GM23338 (cell line): ENCODE measurements at regions not wholly inside any gene's neighbourhood (a gene's known extent, or its start where the extent isn't known, plus 50 kb on each side); places are given as distances from the start of the nearest gene placed in this dataset.

Experiments
- ATAC-seq: fragments of 200-7000 bp; cut with Tn5 transposase; 3 replicates; pipeline ENCODE4 v1.9.1; 2020
- DNase-seq: peaks from one replicate; pipeline ENCODE4 v3.0.0-alpha.2; 2015; ENCODE audit warnings: low spot score
- H2AFZ ChIP-seq: fragments of 200-600 bp; sonication (generic); 2 replicates; pipeline ENCODE4 v1.8.0; 2016; ENCODE audit warnings: antibody characterized with exemption, mild to moderate bottlenecking, moderate library complexity
- H3F3A ChIP-seq: fragments of 200-600 bp; sonication (generic); replicated peaks from 2 replicates; pipeline ENCODE4 v1.8.0; 2017; ENCODE audit warnings: antibody characterized with exemption, mixed run types, low read depth
- H3K27ac ChIP-seq: fragments of 200-600 bp; sonication (generic); 2 replicates; pipeline ENCODE4 v1.6.1; 2016; ENCODE audit warnings: low read depth
- H3K27me3 ChIP-seq: fragments of 200-600 bp; sonication (generic); 2 replicates; pipeline ENCODE4 v1.8.0; 2016; ENCODE audit warnings: mild to moderate bottlenecking, mixed run types, moderate library complexity; ENCODE audit not compliant: insufficient read depth
- H3K36me3 ChIP-seq: fragments of 200-600 bp; sonication (generic); 2 replicates; pipeline ENCODE4 v1.8.0; 2016; ENCODE audit warnings: mild to moderate bottlenecking; ENCODE audit not compliant: insufficient read depth
- H3K4me1 ChIP-seq: fragments of 200-600 bp; sonication (generic); 2 replicates; pipeline ENCODE4 v1.8.0; 2016; ENCODE audit warnings: mild to moderate bottlenecking, moderate library complexity; ENCODE audit not compliant: insufficient read depth
- H3K4me2 ChIP-seq: fragments of 200-600 bp; sonication (generic); 2 replicates; pipeline ENCODE4 v1.7.1; 2017; ENCODE audit warnings: mixed run types
- H3K4me3 ChIP-seq: fragments of 200-600 bp; sonication (generic); 2 replicates; pipeline ENCODE4 v1.6.1; 2016; ENCODE audit warnings: mixed run types
- H3K79me2 ChIP-seq: fragments of 200-600 bp; sonication (generic); replicated peaks from 2 replicates; pipeline ENCODE4 v1.8.0; 2017; ENCODE audit warnings: mild to moderate bottlenecking; ENCODE audit not compliant: insufficient read depth
- H3K9me2 ChIP-seq: fragments of 200-600 bp; sonication (generic); 2 replicates; pipeline ENCODE4 v1.8.0; 2017; ENCODE audit not compliant: insufficient read depth
- H4K20me1 ChIP-seq: fragments of 200-600 bp; sonication (generic); replicated peaks from 2 replicates; pipeline ENCODE4 v1.8.0; 2017; ENCODE audit warnings: mild to moderate bottlenecking; ENCODE audit not compliant: insufficient read depth
- H3K27ac Mint-ChIP-seq: 2 replicates; pipeline ENCODE4 v1.8.0; 2020; ENCODE audit warnings: inconsistent platforms, mild to moderate bottlenecking, moderate library complexity, mixed read lengths
- H3K27me3 Mint-ChIP-seq: 3 replicates; pipeline ENCODE4 v1.8.0; 2022; ENCODE audit warnings: low read depth, mild to moderate bottlenecking, moderate library complexity, mixed read lengths, inconsistent platforms; ENCODE audit not compliant: insufficient read depth, poor library complexity
- H3K36me3 Mint-ChIP-seq: 3 replicates; pipeline ENCODE4 v1.8.0; 2021; ENCODE audit warnings: low read depth, mild to moderate bottlenecking, inconsistent platforms, moderate library complexity, mixed read lengths
- H3K4me1 Mint-ChIP-seq: 3 replicates; pipeline ENCODE4 v1.8.0; 2020; ENCODE audit warnings: mild to moderate bottlenecking, inconsistent platforms, mixed read lengths
- H3K4me3 Mint-ChIP-seq: 3 replicates; pipeline ENCODE4 v1.8.0; 2021; ENCODE audit warnings: moderate library complexity, mild to moderate bottlenecking, inconsistent platforms, mixed read lengths
- H3K9me3 Mint-ChIP-seq: 3 replicates; pipeline ENCODE4 v1.8.0; 2020; ENCODE audit warnings: moderate library complexity, mild to moderate bottlenecking, inconsistent platforms, mixed read lengths
- CREB1 ChIP-seq: fragments of 250-450 bp; sonication (Bioruptor Pico); IDR thresholded peaks from 2 replicates; pipeline ENCODE4 v1.5.0; 2020; ENCODE audit warnings: low read depth, mild to moderate bottlenecking, moderate library complexity
- CTCF ChIP-seq, 2 experiments: fragments of 200-600 bp in 1 of 2; sonication (generic) in 1 of 2; conservative IDR thresholded peaks; 2 replicates each; pipeline versions ENCODE4 v1.5.1 to v1.6.1; 2016 to 2017; ENCODE audit warnings: antibody characterized with exemption in 2 of 2, low read depth in 2 of 2, mild to moderate bottlenecking in 2 of 2, moderate library complexity in 1 of 2
- ETS1 ChIP-seq: IDR thresholded peaks from 2 replicates; pipeline ENCODE4 v1.6.1; 2016; ENCODE audit warnings: antibody characterized with exemption
- EZH2phosphoT487 ChIP-seq: fragments of 200-600 bp; sonication (generic); IDR thresholded peaks from one replicate; pipeline ENCODE4 v1.8.1; 2018; ENCODE audit warnings: antibody characterized with exemption; ENCODE audit not compliant: unreplicated experiment
- JUNB ChIP-seq: IDR thresholded peaks from one replicate; pipeline ENCODE4 v1.6.1; 2016; ENCODE audit warnings: antibody characterized with exemption; ENCODE audit not compliant: unreplicated experiment
- NANOG ChIP-seq: IDR thresholded peaks from 2 replicates; pipeline ENCODE4 v1.6.1; 2016; ENCODE audit warnings: antibody characterized with exemption, borderline replicate concordance
- POLR2AphosphoS5 ChIP-seq: IDR thresholded peaks from 2 replicates; pipeline ENCODE4 v1.6.1; 2016; ENCODE audit warnings: antibody characterized with exemption, low read depth
- REST ChIP-seq: IDR thresholded peaks from one replicate; pipeline ENCODE4 v1.6.1; 2018; ENCODE audit warnings: antibody characterized with exemption; ENCODE audit not compliant: unreplicated experiment
- STAT1 ChIP-seq: IDR thresholded peaks from one replicate; pipeline ENCODE4 v1.6.1; 2016; ENCODE audit warnings: antibody characterized with exemption; ENCODE audit not compliant: unreplicated experiment

DNA sequence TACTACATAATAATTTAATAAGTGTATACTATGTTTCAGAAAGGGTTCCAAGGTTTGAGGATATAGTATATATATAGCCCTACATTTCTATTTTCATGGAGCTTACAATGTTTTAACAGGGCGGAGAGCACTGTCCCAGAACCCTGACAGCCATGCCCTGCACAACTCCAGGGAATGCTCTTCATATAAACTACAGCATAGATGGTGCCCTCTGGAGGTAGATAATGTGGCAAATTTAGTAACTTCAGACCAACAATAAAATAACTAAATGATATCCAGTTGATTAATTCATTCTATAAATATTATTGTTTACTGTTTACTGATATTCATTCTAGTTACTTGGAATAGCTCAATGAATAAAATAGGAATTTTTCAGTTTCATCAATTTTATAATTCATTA is 693.7 kb upstream of the CCDC179 start:
- H3F3A ChIP-seq, result no peaks in the 10 kb centered on the region
- no peak overlapping the region for H3K4me3 ChIP-seq
- H3K36me3 ChIP-seq, result no peaks in the 10 kb centered on the region
- no peaks in the 10 kb centered on the region for H3K27me3 ChIP-seq
- DNase-seq (peak; percentile 23), ATAC-seq (no peak)
- peaks cover 9% of the 10 kb centered on the region; the same call in 1 of the 2 replicates for H3K9me2 ChIP-seq
- Mint-ChIP-seq H3K9me3 (no peaks in the 10 kb centered on the region), H3K27me3 (peaks cover 2% of the 10 kb centered on the region), H3K4me3 (no peak overlapping the region), H3K27ac (no peak overlapping the region), H3K4me1 (peaks cover 8% of the 10 kb centered on the region), H3K36me3 (no peaks in the 10 kb centered on the region)
- TF ChIP-seq CTCF (conservative IDR thresholded peaks at IDR 0.05; ENCODE audit: low read depth in 2 of 2), result peak; percentile 35 to 57; a peak in 3 of 4 replicates
- no peak for TF ChIP-seq ETS1
- no peaks in the 10 kb centered on the region for H3K79me2 ChIP-seq
- H3K27ac ChIP-seq, result no peak overlapping the region
- H2AFZ ChIP-seq, result no peak overlapping the region
- no peaks in the 10 kb centered on the region for H4K20me1 ChIP-seq
- H3K4me2 ChIP-seq, result no peak overlapping the region
- no peaks in the 10 kb centered on the region for H3K4me1 ChIP-seq

DNA sequence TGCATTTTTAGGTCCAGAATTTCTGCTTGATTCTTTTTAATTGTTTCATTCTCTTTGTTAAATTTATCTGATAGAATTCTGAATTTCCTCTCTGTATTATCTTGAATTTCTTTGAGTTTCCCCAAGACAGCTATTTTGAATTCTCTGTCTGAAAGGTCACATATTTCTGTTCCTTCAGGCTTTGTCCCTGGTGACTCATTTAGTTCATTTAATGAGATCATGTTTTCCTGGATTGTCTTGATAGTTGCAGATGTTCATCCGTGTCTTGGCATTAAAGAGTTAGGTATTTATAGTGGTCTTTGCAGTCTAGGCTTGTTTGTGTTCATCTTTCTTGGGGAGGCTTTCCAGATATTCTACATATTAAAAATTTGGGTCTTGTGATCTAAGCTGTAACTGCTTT is 694.8 kb upstream of the CCDC179 start:
- Histone ChIP-seq H3K9me2 (peaks cover 9% of the 10 kb centered on the region; the same call in 1 of the 2 replicates), H3K27me3 (no peaks in the 10 kb centered on the region), H3K4me2 (no peak overlapping the region), H3K79me2 (no peaks in the 10 kb centered on the region), H3F3A (no peaks in the 10 kb centered on the region), H3K4me1 (no peaks in the 10 kb centered on the region), H3K27ac (no peak overlapping the region), H3K4me3 (no peak overlapping the region), H3K36me3 (no peaks in the 10 kb centered on the region), H2AFZ (no peak overlapping the region), H4K20me1 (no peaks in the 10 kb centered on the region)
- ATAC-seq (no peak), DNase-seq (no peak)
- H3K9me3 Mint-ChIP-seq, result no peaks in the 10 kb centered on the region
- H3K4me1 Mint-ChIP-seq, result peaks cover 8% of the 10 kb centered on the region
- H3K27me3 Mint-ChIP-seq, result peaks cover 2% of the 10 kb centered on the region
- H3K27ac Mint-ChIP-seq, result no peak overlapping the region
- no peaks in the 10 kb centered on the region for H3K36me3 Mint-ChIP-seq
- no peak overlapping the region for H3K4me3 Mint-ChIP-seq
- no peak for TF ChIP-seq CREB1
- TF ChIP-seq ETS1, result no peak
- TF ChIP-seq JUNB, result no peak
- TF ChIP-seq CTCF (conservative IDR thresholded peaks at IDR 0.05; ENCODE audit: low read depth in 2 of 2), result no peak
- no peak for TF ChIP-seq EZH2phosphoT487
- TF ChIP-seq REST, result no peak
- TF ChIP-seq POLR2AphosphoS5, result no peak
- TF ChIP-seq NANOG, result no peak
- TF ChIP-seq STAT1, result no peak
